HepG2 (cell line): ENCODE measurements at regions not wholly inside any gene's neighbourhood (a gene's known extent, or its start where the extent isn't known, plus 50 kb on each side); places are given as distances from the start of the nearest gene placed in this dataset.

ENCODE experiments used
- ATAC-seq: fragments of 200-7000 bp; cut with Tn5 transposase; 3 replicates; pipeline ENCODE4 v1.9.1; 2020; ENCODE audit warnings: mild to moderate bottlenecking, moderate library complexity
- BruUV-seq: library from RNA; stranded (reverse); fragments of 400-500 nt; replicated peaks from 2 replicates; lab custom pipeline; 2021; lab: Mats Ljungman, UMichigan
- CTCF ChIA-PET: fragments of 300-600 bp; formaldehyde crosslinking; extraction: SDS; loops from one replicate; lab custom pipeline; 2021; ENCODE audit warnings: low total read pairs, inconsistent platforms, low intra/inter-chr PET ratio; lab: Yijun Ruan, JAX
- POLR2A ChIA-PET: fragments of 350-600 bp; sonication (Branson Sonifier 250); formaldehyde crosslinking; loops from one replicate; lab custom pipeline; 2020; ENCODE audit warnings: antibody characterized with exemption, inconsistent platforms; lab: Yijun Ruan, JAX
- DNase-seq: peaks from one replicate; pipeline ENCODE4 v3.0.0-alpha.2; 2015; ENCODE audit warnings: low spot score
- FAIRE-seq: peaks from 3 replicates; lab custom pipeline; 2011; peaks lifted over from hg19 to GRCh38; lab: Jason Lieb, UNC
- H2AFZ ChIP-seq: one replicate; pipeline ENCODE4 v1.6.1; 2011; ENCODE audit warnings: low read length, inconsistent platforms
- H3K27ac ChIP-seq: fragments of 300-600 bp; 3 replicates; pipeline ENCODE4 v1.8.0; 2011; ENCODE audit warnings: mixed run types, mild to moderate bottlenecking, mixed read lengths, low read length, inconsistent platforms; ENCODE audit not compliant: insufficient read depth; ENCODE audit errors: extremely low read length
- H3K27me3 ChIP-seq, 2 experiments: fragments of 200-600 bp in 1 of 2; 2 replicates in 1 of 2; 3 replicates in 1 of 2; pipeline versions ENCODE4 v1.6.0 to v1.8.0; 2011; ENCODE audit warnings: low read length in 2 of 2, mild to moderate bottlenecking in 2 of 2, moderate library complexity in 2 of 2, inconsistent platforms in 1 of 2; ENCODE audit not compliant: insufficient read depth in 2 of 2, control insufficient read depth in 1 of 2
- H3K36me3 ChIP-seq, 2 experiments: fragments of 200-600 bp in 1 of 2; replicated peaks in 1 of 2; 2 replicates in 1 of 2; 3 replicates in 1 of 2; pipeline versions ENCODE4 v1.5.1 to v1.8.0; 2011; ENCODE audit warnings: low read length in 2 of 2, inconsistent platforms in 1 of 2; ENCODE audit not compliant: insufficient read depth in 2 of 2, control insufficient read depth in 1 of 2
- H3K4me1 ChIP-seq: 2 replicates; pipeline ENCODE4 v1.5.1; 2012; ENCODE audit warnings: low read length, inconsistent platforms; ENCODE audit not compliant: insufficient read depth
- H3K4me2 ChIP-seq: 2 replicates; pipeline ENCODE4 v1.6.0; 2011; ENCODE audit warnings: low read depth, low read length, inconsistent platforms
- H3K4me3 ChIP-seq, 3 experiments: fragments of 200-600 bp in 1 of 3; sonication (generic), shearing (Covaris generic) in 1 of 3; replicated peaks in 1 of 3; 2 replicates each; pipeline ENCODE4 v1.5.1; 2011 to 2016; ENCODE audit warnings: low read length in 3 of 3, inconsistent platforms in 2 of 3, low read depth in 2 of 3, mild to moderate bottlenecking in 2 of 3, control low read depth in 1 of 3, mixed read lengths in 1 of 3; ENCODE audit not compliant: insufficient read depth in 1 of 3
- H3K79me2 ChIP-seq: one replicate; pipeline ENCODE4 v1.6.1; 2011; ENCODE audit warnings: low read length, inconsistent platforms; ENCODE audit not compliant: insufficient read depth
- H3K9ac ChIP-seq: 2 replicates; pipeline ENCODE4 v1.6.0; 2011; ENCODE audit warnings: mild to moderate bottlenecking, low read depth, low read length, inconsistent platforms; ENCODE audit not compliant: insufficient read depth
- H3K9me3 ChIP-seq: 2 replicates; pipeline ENCODE4 v1.5.1; 2012; ENCODE audit warnings: mild to moderate bottlenecking, low read length
- H4K20me1 ChIP-seq: 2 replicates; pipeline ENCODE4 v1.6.0; 2011; ENCODE audit warnings: inconsistent platforms, mild to moderate bottlenecking, low read length, moderate library complexity; ENCODE audit not compliant: insufficient read depth
- BORCS8-MEF2B ChIP-seq: sonication (generic); formaldehyde crosslinking; IDR thresholded peaks from 2 replicates; pipeline ENCODE4 v1.8.0; 2022; ENCODE audit warnings: mild to moderate bottlenecking, missing genetic modification reagents
- CEBPB ChIP-seq: IDR thresholded peaks from 2 replicates; pipeline ENCODE4 v1.6.1; 2011; ENCODE audit warnings: low read depth, low read length, improper control_type of control experiment, borderline replicate concordance
- KDM6A ChIP-seq: IDR thresholded peaks from 2 replicates; pipeline ENCODE4 v1.6.1; 2016; ENCODE audit warnings: low read depth
- MAFG ChIP-seq: sonication (generic); formaldehyde crosslinking; IDR thresholded peaks from 2 replicates; pipeline ENCODE4 v1.5.1; 2020; ENCODE audit warnings: mild to moderate bottlenecking, missing genetic modification reagents
- MIER3 ChIP-seq: IDR thresholded peaks from 2 replicates; pipeline ENCODE4 v1.6.1; 2016; ENCODE audit warnings: missing compliant biosample characterization, borderline replicate concordance
- NFATC3 ChIP-seq: sonication (generic); formaldehyde crosslinking; IDR thresholded peaks from 2 replicates; pipeline ENCODE4 v1.5.1; 2020; ENCODE audit warnings: mild to moderate bottlenecking, missing genetic modification reagents
- PHF8 ChIP-seq: sonication (generic); formaldehyde crosslinking; IDR thresholded peaks from 2 replicates; pipeline ENCODE4 v1.5.0; 2020; ENCODE audit warnings: missing genetic modification reagents
- RXRA ChIP-seq: sonication (generic); formaldehyde crosslinking; IDR thresholded peaks from 2 replicates; pipeline ENCODE4 v1.5.1; 2020; ENCODE audit warnings: missing genetic modification reagents
- SYNCRIP ChIP-seq: fragments of 200-400 bp; formaldehyde crosslinking; IDR thresholded peaks from 2 replicates; pipeline ENCODE4 v1.6.1; 2018; ENCODE audit warnings: mild to moderate bottlenecking, low read depth, low read length; ENCODE audit not compliant: insufficient read depth
- YEATS4 ChIP-seq: sonication (generic); formaldehyde crosslinking; IDR thresholded peaks from 2 replicates; pipeline ENCODE4 v1.4.0; 2020; ENCODE audit warnings: missing genetic modification reagents, borderline replicate concordance
- ZBTB20 ChIP-seq: sonication (generic); formaldehyde crosslinking; IDR thresholded peaks from 2 replicates; pipeline ENCODE4 v1.8.1; 2023; ENCODE audit warnings: missing genetic modification reagents, low read depth, mild to moderate bottlenecking, borderline replicate concordance
- ZNF232 ChIP-seq: sonication (generic); formaldehyde crosslinking; IDR thresholded peaks from 2 replicates; pipeline ENCODE4 v1.4.0; 2020; ENCODE audit warnings: missing genetic modification reagents, borderline replicate concordance
- ZNF234 ChIP-seq: sonication (generic); formaldehyde crosslinking; conservative IDR thresholded peaks from 2 replicates; pipeline ENCODE4 v1.5.1; 2020; ENCODE audit warnings: mild to moderate bottlenecking, missing genetic modification reagents
- ZNF468 ChIP-seq: sonication (generic); formaldehyde crosslinking; IDR thresholded peaks from 2 replicates; pipeline ENCODE4 v1.8.0; 2022; ENCODE audit warnings: mild to moderate bottlenecking, moderate library complexity, missing genetic modification reagents
- ZNF768 ChIP-seq: sonication (generic); formaldehyde crosslinking; IDR thresholded peaks from 2 replicates; pipeline ENCODE4 v1.4.0; 2020; ENCODE audit warnings: missing genetic modification reagents
- WGBS: methylation state at CpG from one replicate; pipeline ENCODE4 v1.1.6; 2017; ENCODE audit warnings: low lambda C conversion rate; 5-methylcytosine and 5-hydroxymethylcytosine counted together
- in situ Hi-C: cut with HindIII; loops from 2 replicates; pipeline ENCODE4 v1.10.0; 2017; ENCODE audit warnings: low pct_unique_long_range_greater_than_20kb; ENCODE audit not compliant: extremely low pct_ligation_motif_present
- intact Hi-C: fragments of 100-400 bp; cut with micrococcal nuclease; formaldehyde crosslinking; loops from one replicate; pipeline ENCODE4 v1.10.0; 2022; ENCODE audit not compliant: unreplicated experiment
- TF ChIP-seq, protein P1 (sequence below): sonication (generic); formaldehyde crosslinking; IDR thresholded peaks from 2 replicates; pipeline ENCODE4 v1.4.0; 2020; ENCODE audit warnings: missing genetic modification reagents

DNA sequence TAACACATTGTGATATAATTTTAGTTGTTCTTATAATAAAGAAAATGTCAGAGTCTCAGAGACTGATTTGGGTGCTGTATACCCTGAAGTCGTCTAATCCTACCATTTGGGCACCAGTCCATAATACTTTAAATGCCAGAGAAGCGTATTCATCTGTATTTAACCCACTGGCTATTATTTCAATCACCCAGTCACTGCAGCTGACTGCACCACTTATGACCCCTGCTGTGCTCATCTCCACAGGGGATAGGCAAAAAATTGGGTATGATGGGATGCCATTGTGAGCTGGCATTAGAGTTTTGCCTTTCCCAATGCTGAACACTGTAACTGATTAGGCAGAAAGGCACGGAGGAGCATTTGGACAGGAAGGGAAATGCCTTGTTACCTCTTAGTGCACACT is 599.7 kb downstream of the CAAP1 start:
- WGBS = 0% methylated on average over 3 of the region's 3 CpGs
- Histone ChIP-seq H3K4me1 (no peaks in the 10 kb centered on the region), H3K79me2 (no peaks in the 10 kb centered on the region), H3K27ac (no peak overlapping the region), H3K4me3 (no peak overlapping the region), H3K9ac (no peak overlapping the region), H4K20me1 (no peaks in the 10 kb centered on the region)
- ATAC-seq (no peak), DNase-seq (no peak), FAIRE-seq (no peak)
- intact Hi-C loops (no loop called here), in situ Hi-C loops (no loop called here)
- CTCF ChIA-PET = no interaction called here
- POLR2A ChIA-PET = no interaction called here
- TF ChIP-seq ZNF232 (CRISPR knock-in tag) = no peak
- no peak for TF ChIP-seq MAFG (CRISPR knock-in tag)
- TF ChIP-seq YEATS4 (CRISPR knock-in tag) = no peak
- TF ChIP-seq ZBTB20 (CRISPR knock-in tag) = no peak
- TF ChIP-seq ZNF468 (CRISPR knock-in tag) = no peak
- TF ChIP-seq PHF8 = no peak
- TF ChIP-seq BORCS8-MEF2B = no peak
- no peak for TF ChIP-seq MIER3
- TF ChIP-seq ZNF768 (CRISPR knock-in tag) = no peak
- no peak for TF ChIP-seq CEBPB
- no peak for TF ChIP-seq SYNCRIP
- no peak for TF ChIP-seq RXRA (CRISPR knock-in tag)
- no peak for TF ChIP-seq ZNF234
- no peak for TF ChIP-seq NFATC3 (CRISPR knock-in tag)
- TF ChIP-seq, protein P1, sequence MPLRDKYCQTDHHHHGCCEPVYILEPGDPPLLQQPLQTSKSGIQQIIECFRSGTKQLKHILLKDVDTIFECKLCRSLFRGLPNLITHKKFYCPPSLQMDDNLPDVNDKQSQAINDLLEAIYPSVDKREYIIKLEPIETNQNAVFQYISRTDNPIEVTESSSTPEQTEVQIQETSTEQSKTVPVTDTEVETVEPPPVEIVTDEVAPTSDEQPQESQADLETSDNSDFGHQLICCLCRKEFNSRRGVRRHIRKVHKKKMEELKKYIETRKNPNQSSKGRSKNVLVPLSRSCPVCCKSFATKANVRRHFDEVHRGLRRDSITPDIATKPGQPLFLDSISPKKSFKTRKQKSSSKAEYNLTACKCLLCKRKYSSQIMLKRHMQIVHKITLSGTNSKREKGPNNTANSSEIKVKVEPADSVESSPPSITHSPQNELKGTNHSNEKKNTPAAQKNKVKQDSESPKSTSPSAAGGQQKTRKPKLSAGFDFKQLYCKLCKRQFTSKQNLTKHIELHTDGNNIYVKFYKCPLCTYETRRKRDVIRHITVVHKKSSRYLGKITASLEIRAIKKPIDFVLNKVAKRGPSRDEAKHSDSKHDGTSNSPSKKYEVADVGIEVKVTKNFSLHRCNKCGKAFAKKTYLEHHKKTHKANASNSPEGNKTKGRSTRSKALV (CRISPR knock-in tag) = no peak
- TF ChIP-seq KDM6A (CRISPR knock-in tag) = no peak
- TF ChIP-seq, all 625 proteins: peak for 0
- H2AFZ ChIP-seq = no peak overlapping the region
- peaks cover 26% of the 10 kb centered on the region for H3K9me3 ChIP-seq
- H3K4me2 ChIP-seq = no peak overlapping the region
- H3K36me3 ChIP-seq = no peaks in the 10 kb centered on the region
- no peaks in the 10 kb centered on the region for H3K27me3 ChIP-seq
- no TSS peak for BruUV-seq
